OCI-LY3 (cell line): ENCODE measurements at regions not wholly inside any gene's neighbourhood (a gene's known extent, or its start where the extent isn't known, plus 50 kb on each side); places are given as distances from the start of the nearest gene placed in this dataset.

Experiments used
- EZH2phosphoT487 ChIP-seq: fragments of 200-600 bp; shearing (Covaris generic); IDR thresholded peaks from 2 replicates; pipeline ENCODE4 v1.6.1; 2018; ENCODE audit warnings: antibody characterized with exemption, mixed run types, low read depth
- TF ChIP-seq, protein P1 (sequence below): fragments of 200-600, 300-600 bp; sonication (generic); IDR thresholded peaks from 2 replicates; pipeline ENCODE4 v1.5.1; 2014; ENCODE audit warnings: antibody characterized with exemption, low read length, low read depth

DNA sequence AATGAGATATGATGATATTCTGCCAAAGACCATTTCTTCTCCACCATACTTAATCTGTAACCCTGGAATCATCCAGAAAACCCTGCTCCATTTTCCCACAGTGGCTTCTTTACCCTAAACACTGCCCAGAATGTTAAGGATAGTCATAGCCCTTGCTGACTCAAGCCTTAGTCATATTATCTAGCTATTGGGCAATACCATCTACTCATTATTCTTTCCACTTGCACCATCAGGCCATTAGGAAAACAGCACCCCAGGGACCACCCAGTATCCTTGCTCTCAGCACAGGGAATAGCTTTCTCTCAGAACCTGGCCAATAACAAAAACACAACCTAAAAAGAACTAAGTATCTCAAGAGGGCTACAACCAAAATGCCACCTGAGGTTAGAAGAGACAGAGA, 445.7 kb upstream of the SLC14A2 start:
- TF ChIP-seq, protein P1, sequence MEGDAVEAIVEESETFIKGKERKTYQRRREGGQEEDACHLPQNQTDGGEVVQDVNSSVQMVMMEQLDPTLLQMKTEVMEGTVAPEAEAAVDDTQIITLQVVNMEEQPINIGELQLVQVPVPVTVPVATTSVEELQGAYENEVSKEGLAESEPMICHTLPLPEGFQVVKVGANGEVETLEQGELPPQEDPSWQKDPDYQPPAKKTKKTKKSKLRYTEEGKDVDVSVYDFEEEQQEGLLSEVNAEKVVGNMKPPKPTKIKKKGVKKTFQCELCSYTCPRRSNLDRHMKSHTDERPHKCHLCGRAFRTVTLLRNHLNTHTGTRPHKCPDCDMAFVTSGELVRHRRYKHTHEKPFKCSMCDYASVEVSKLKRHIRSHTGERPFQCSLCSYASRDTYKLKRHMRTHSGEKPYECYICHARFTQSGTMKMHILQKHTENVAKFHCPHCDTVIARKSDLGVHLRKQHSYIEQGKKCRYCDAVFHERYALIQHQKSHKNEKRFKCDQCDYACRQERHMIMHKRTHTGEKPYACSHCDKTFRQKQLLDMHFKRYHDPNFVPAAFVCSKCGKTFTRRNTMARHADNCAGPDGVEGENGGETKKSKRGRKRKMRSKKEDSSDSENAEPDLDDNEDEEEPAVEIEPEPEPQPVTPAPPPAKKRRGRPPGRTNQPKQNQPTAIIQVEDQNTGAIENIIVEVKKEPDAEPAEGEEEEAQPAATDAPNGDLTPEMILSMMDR: no peak
- TF ChIP-seq EZH2phosphoT487: no peak
